Vagina (tissue), 2 donors: ENCODE measurements at regions not wholly inside any gene's neighbourhood (a gene's known extent, or its start where the extent isn't known, plus 50 kb on each side); places are given as distances from the start of the nearest gene placed in this dataset.

Experiments used
- POLR2A ChIP-seq, 2 donors: fragments of 450-650 bp; IDR thresholded peaks; one replicate each; pipeline ENCODE4 v1.6.1; 2017; ENCODE audit warnings: antibody characterized with exemption in 2 of 2, mild to moderate bottlenecking in 2 of 2, moderate library complexity in 2 of 2
- POLR2AphosphoS5 ChIP-seq, 2 donors: sonication (generic); formaldehyde crosslinking; IDR thresholded peaks; one replicate each; pipeline ENCODE4 v1.9.0; 2017; ENCODE audit warnings: antibody characterized with exemption in 2 of 2, mild to moderate bottlenecking in 2 of 2, low read depth in 1 of 2; ENCODE audit not compliant: insufficient read depth in 1 of 2
- TF ChIP-seq, protein P1 (sequence below), 3 experiments: fragments of 450-650 bp in 2 of 3; fragments of 200-600 bp in 1 of 3; sonication (generic) in 1 of 3; IDR thresholded peaks; one replicate each; pipeline ENCODE4 v1.5.1; 2017 to 2019; ENCODE audit warnings: antibody characterized with exemption in 3 of 3, mild to moderate bottlenecking in 2 of 3, moderate library complexity in 2 of 3

DNA sequence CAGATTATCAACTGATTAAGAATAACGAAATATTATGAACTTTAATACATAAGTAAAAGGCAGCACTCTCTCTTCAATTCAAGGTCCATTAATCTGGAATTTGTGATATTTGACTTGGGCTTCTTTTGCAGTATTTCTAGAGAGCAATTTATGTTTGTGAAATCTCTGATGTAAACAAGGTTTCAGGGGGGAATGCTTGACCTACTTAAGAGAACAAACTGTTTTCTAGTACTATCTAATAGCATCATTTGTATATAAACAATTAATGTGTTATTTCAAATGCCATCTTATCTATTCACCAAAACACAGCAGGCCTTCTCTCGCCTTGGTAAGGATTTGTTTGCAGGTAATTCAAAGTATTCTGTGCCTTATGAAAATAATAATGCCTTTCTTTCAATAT is 103.6 kb upstream of the FST start:
- TF ChIP-seq, protein P1, sequence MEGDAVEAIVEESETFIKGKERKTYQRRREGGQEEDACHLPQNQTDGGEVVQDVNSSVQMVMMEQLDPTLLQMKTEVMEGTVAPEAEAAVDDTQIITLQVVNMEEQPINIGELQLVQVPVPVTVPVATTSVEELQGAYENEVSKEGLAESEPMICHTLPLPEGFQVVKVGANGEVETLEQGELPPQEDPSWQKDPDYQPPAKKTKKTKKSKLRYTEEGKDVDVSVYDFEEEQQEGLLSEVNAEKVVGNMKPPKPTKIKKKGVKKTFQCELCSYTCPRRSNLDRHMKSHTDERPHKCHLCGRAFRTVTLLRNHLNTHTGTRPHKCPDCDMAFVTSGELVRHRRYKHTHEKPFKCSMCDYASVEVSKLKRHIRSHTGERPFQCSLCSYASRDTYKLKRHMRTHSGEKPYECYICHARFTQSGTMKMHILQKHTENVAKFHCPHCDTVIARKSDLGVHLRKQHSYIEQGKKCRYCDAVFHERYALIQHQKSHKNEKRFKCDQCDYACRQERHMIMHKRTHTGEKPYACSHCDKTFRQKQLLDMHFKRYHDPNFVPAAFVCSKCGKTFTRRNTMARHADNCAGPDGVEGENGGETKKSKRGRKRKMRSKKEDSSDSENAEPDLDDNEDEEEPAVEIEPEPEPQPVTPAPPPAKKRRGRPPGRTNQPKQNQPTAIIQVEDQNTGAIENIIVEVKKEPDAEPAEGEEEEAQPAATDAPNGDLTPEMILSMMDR (IDR thresholded peaks at IDR 0.05), result no peak
- TF ChIP-seq POLR2A (IDR thresholded peaks at IDR 0.05) (no peak), POLR2AphosphoS5 (IDR thresholded peaks at IDR 0.05; ENCODE audit: insufficient read depth in 1 of 2, low read depth in 1 of 2) (no peak)
